ENCODE measurements at regions not wholly inside any gene's neighbourhood (a gene's known extent, or its start where the extent isn't known, plus 50 kb on each side); places are given as distances from the start of the nearest gene placed in this dataset.

DNA sequence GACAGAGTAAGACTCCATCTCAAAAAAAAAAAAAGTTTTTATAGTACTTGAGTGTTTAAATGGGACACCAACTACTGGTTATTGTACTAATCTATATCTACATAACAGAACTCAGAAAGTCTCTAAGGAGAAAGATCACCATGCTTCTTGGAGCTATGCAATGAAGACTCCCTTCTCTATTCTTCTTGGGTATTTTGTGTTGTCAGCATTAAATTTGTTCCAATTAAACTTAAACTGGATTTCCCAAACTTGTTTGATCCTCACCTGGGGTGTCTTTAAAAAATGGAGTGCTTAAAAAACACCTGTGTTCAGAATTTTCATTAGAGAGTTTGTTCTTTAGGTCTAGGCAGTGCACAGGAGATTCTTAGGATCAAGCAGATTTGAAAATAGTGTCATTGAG is 536.0 kb downstream of the GATA3 start:
- Histone ChIP-seq H3K27ac (no peak overlapping the region), H3K4me3 (no peak overlapping the region), H3K27me3 (ENCODE audit: low read depth) (no peaks in the 10 kb centered on the region), H3K36me3 (no peaks in the 10 kb centered on the region), H3K9me3 (no peaks in the 10 kb centered on the region), H3K4me1 (no peaks in the 10 kb centered on the region)
- no peak for DNase-seq
- TF ChIP-seq, protein P1, sequence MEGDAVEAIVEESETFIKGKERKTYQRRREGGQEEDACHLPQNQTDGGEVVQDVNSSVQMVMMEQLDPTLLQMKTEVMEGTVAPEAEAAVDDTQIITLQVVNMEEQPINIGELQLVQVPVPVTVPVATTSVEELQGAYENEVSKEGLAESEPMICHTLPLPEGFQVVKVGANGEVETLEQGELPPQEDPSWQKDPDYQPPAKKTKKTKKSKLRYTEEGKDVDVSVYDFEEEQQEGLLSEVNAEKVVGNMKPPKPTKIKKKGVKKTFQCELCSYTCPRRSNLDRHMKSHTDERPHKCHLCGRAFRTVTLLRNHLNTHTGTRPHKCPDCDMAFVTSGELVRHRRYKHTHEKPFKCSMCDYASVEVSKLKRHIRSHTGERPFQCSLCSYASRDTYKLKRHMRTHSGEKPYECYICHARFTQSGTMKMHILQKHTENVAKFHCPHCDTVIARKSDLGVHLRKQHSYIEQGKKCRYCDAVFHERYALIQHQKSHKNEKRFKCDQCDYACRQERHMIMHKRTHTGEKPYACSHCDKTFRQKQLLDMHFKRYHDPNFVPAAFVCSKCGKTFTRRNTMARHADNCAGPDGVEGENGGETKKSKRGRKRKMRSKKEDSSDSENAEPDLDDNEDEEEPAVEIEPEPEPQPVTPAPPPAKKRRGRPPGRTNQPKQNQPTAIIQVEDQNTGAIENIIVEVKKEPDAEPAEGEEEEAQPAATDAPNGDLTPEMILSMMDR (IDR thresholded peaks at IDR 0.05): no peak
- intact Hi-C loops (cut with DNase I): no loop called here
- no peak for ATAC-seq

DNA sequence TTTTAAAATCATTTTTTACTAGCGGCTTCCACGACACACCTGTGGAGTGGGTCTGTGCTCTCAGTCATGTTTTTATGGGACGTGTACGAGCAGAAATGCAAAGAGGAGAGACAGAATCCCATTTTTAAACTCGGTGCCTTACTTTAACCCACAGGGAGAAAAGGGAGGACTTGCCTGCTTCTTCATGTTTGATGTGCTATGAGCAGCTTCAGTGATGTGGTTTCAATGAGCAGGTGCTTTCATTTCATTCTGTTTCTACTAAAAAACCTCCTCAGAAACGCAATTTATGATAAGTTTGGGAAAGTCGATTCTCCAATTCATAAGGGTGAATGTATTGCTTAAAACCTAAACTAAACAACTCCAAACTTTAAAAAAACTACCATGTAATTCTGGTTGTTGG is 537.2 kb downstream of the GATA3 start:
- H3K4me3 ChIP-seq: no peak overlapping the region
- intact Hi-C loops (cut with DNase I): no loop called here
- no peak overlapping the region for H3K27ac ChIP-seq
- ATAC-seq: no peak
- DNase-seq: no peak
- no peaks in the 10 kb centered on the region for H3K4me1 ChIP-seq
- TF ChIP-seq, protein P1 (IDR thresholded peaks at IDR 0.05): no peak
- H3K9me3 ChIP-seq: no peaks in the 10 kb centered on the region
- H3K27me3 ChIP-seq (ENCODE audit: low read depth): no peaks in the 10 kb centered on the region
- H3K36me3 ChIP-seq: no peaks in the 10 kb centered on the region

DNA sequence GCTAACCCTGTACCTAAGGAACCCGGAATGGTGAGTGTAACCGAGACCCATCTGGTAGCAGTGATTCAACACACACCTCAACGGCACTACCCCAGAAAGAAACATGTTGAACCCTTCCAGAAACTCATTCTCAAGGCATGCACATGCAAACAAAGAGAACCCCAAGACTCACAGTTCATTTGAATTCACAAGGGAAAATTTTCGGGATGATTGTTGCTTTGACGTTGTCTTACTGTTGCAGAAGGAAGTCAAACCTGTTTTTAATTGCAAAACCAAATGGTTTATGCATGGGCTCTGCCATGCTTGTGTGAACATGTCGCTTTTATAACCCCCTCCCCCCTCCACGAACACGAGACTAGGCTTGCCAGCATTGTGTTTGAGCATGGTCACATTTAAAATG is 539.7 kb downstream of the GATA3 start:
- no peak for DNase-seq
- Histone ChIP-seq H3K27me3 (ENCODE audit: low read depth) (no peaks in the 10 kb centered on the region), H3K27ac (no peak overlapping the region), H3K9me3 (no peaks in the 10 kb centered on the region), H3K4me1 (no peaks in the 10 kb centered on the region), H3K4me3 (no peak overlapping the region), H3K36me3 (no peaks in the 10 kb centered on the region)
- TF ChIP-seq, protein P1 (IDR thresholded peaks at IDR 0.05): no peak
- no peak for ATAC-seq
- intact Hi-C loops (cut with DNase I): no loop called here

DNA sequence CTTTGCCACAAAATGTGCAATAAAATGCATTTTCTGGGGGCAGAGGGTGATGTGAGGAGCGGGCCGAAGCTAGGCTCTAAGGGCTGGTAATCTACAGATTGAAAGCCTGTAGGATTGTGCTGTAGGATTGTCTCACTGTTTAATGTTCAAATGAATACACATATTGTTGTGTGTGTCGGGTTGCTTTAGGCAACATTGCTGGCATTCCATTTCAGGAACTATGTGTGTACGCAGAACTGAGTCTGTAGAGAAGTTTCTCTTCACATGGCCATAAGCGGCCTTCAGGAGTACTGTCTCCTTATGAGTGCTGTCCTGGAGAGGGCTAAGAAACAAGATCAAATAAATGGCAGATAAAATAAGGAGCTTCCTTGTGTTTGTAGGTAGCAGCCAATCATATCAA is 540.2 kb downstream of the GATA3 start:
- Histone ChIP-seq H3K27ac (no peak overlapping the region), H3K36me3 (no peaks in the 10 kb centered on the region), H3K4me3 (no peak overlapping the region), H3K9me3 (no peaks in the 10 kb centered on the region), H3K4me1 (no peaks in the 10 kb centered on the region), H3K27me3 (ENCODE audit: low read depth) (no peaks in the 10 kb centered on the region)
- TF ChIP-seq, protein P1 (IDR thresholded peaks at IDR 0.05): no peak
- intact Hi-C loops (cut with DNase I): no loop called here
- ATAC-seq (no peak), DNase-seq (no peak)

DNA sequence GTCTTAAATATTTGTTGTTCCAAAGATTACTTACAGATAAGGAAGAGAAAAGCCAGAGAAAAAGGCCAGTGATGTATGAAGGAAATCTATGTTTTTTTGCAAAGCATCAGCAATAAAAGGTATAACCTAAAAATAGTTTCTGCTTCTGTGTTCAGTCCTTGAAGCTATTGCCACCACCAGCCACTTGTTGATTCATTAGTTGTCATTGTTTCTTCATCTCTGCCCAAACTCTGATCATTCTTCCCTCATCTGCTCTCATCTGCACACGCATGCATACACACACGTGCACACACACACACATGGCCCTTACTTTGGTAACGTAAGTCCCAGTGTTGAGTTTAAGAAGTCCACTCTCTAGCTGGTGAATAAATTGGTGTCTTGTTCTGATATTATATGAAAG is 540.7 kb downstream of the GATA3 start:
- no peaks in the 10 kb centered on the region for H3K4me1 ChIP-seq
- DNase-seq: no peak
- H3K27ac ChIP-seq: no peak overlapping the region
- no peak for ATAC-seq
- no peaks in the 10 kb centered on the region for H3K36me3 ChIP-seq
- no peaks in the 10 kb centered on the region for H3K9me3 ChIP-seq
- no peak overlapping the region for H3K4me3 ChIP-seq
- intact Hi-C loops (cut with DNase I): no loop called here
- TF ChIP-seq, protein P1 (IDR thresholded peaks at IDR 0.05): no peak
- H3K27me3 ChIP-seq (ENCODE audit: low read depth): no peaks in the 10 kb centered on the region

DNA sequence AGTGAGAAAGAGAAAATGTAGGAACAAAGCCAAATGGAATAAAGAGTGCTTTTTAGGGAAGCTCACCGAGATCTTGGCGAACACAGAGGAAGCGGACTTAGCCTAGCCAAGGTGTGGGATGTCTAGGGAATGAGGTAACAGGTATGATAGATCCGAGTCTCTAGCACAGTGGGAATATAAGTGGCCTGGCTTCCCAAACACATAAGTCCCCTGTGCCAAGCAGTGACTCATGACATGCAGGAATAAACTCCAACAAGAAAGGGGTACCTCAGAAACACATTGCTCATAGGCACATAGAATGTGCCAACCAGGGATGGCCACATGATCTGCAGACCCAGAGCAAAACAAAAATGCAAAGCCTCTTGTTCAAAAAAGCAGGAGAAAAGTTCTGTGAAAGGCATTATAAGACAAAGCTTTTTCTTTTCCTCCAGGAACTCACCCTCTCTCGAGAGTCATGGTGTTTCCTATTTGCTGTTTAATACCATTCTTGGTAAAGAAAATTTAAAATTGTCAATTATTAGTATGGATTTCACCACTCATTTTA is 542.5 kb downstream of the GATA3 start:
- DNase-seq: no peak
- no peak for ATAC-seq

More for the DNA sequence above, 542.5 kb downstream of the GATA3 start:
- Histone ChIP-seq H3K27ac (no peak overlapping the region), H3K9me3 (no peaks in the 10 kb centered on the region), H3K36me3 (no peaks in the 10 kb centered on the region), H3K4me3 (no peak overlapping the region), H3K27me3 (ENCODE audit: low read depth) (no peaks in the 10 kb centered on the region), H3K4me1 (no peaks in the 10 kb centered on the region)
- TF ChIP-seq, protein P1 (IDR thresholded peaks at IDR 0.05): no peak
- intact Hi-C loops (cut with DNase I): no loop called here
